ENCODE measurements at regions not wholly inside any gene's neighbourhood (a gene's known extent, or its start where the extent isn't known, plus 50 kb on each side); places are given as distances from the start of the nearest gene placed in this dataset.

DNA sequence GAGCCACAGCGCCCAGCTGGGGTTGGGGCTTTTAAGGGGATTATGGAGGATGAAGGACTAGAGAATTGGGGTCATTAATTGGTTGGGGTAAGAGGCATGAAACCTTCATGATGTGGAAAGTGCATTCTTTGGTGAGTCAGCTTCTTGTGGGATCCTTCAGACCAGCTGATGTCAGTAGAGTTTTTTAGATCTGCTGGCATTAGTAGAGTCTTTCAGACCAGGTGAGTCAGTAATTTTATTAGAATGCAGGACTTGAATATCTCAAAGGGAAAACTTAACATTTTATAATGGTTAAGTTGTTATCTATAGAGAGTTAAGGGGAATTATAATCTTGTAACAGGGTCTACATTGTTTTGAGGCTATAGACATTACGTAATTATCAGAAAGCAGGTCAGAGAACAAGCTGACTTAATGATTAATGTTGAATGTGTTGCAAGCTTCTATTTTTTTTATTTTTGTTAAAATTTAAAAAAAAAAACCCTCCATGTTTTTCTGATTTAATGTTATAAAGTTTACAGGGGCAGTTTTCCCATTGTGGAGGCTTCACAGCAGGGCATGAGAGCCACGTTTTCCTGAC lies 160.9 kb upstream of the FMN2 start:
- TF ChIP-seq, protein P1, sequence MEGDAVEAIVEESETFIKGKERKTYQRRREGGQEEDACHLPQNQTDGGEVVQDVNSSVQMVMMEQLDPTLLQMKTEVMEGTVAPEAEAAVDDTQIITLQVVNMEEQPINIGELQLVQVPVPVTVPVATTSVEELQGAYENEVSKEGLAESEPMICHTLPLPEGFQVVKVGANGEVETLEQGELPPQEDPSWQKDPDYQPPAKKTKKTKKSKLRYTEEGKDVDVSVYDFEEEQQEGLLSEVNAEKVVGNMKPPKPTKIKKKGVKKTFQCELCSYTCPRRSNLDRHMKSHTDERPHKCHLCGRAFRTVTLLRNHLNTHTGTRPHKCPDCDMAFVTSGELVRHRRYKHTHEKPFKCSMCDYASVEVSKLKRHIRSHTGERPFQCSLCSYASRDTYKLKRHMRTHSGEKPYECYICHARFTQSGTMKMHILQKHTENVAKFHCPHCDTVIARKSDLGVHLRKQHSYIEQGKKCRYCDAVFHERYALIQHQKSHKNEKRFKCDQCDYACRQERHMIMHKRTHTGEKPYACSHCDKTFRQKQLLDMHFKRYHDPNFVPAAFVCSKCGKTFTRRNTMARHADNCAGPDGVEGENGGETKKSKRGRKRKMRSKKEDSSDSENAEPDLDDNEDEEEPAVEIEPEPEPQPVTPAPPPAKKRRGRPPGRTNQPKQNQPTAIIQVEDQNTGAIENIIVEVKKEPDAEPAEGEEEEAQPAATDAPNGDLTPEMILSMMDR (IDR thresholded peaks at IDR 0.05): no peak
- TF ChIP-seq POLR2AphosphoS5 (IDR thresholded peaks at IDR 0.05): no peak
